ENCODE measurements at regions not wholly inside any gene's neighbourhood (a gene's known extent, or its start where the extent isn't known, plus 50 kb on each side); places are given as distances from the start of the nearest gene placed in this dataset.

- TF ChIP-seq, protein P1, sequence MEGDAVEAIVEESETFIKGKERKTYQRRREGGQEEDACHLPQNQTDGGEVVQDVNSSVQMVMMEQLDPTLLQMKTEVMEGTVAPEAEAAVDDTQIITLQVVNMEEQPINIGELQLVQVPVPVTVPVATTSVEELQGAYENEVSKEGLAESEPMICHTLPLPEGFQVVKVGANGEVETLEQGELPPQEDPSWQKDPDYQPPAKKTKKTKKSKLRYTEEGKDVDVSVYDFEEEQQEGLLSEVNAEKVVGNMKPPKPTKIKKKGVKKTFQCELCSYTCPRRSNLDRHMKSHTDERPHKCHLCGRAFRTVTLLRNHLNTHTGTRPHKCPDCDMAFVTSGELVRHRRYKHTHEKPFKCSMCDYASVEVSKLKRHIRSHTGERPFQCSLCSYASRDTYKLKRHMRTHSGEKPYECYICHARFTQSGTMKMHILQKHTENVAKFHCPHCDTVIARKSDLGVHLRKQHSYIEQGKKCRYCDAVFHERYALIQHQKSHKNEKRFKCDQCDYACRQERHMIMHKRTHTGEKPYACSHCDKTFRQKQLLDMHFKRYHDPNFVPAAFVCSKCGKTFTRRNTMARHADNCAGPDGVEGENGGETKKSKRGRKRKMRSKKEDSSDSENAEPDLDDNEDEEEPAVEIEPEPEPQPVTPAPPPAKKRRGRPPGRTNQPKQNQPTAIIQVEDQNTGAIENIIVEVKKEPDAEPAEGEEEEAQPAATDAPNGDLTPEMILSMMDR (IDR thresholded peaks at IDR 0.05; ENCODE audit: insufficient read depth, low read depth, low read length): no peak
- no peak overlapping the region for H3K4me3 ChIP-seq (ENCODE audit: low read depth, low read length)
These were observed 228.9 kb downstream of the ANKRD60 start for GRCh38 chr20:57999465-58000111.

DNA sequence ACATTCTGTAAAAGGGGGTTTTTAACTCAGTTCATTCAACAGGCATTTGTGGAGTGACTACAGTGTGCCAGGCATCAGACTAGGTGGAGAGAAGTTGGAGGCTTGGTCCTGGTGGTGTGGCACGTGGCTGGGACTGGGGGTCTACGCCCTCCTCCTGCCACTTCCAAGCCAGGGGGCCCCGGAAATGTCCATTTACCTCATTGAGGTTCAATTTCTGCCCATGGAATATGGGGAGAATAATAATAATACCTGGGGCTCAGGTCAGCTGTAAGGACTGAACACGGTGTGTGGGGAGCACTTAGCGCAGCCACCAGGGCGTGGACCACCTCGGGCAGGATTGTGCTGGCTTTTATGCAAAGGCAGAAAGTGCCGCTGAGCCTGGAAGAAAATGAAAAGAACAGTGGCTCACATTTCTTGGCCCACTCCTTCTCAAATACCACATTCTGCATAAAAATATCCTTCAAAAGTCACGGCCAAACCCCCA is 229.4 kb downstream of the ANKRD60 start:
- no peak overlapping the region for H3K4me3 ChIP-seq (ENCODE audit: low read depth, low read length)
- TF ChIP-seq, protein P1 (IDR thresholded peaks at IDR 0.05; ENCODE audit: insufficient read depth, low read depth, low read length): no peak

More at GRCh38 chr20:57999465-58000111, 228.9 kb downstream of the ANKRD60 start:
- no peak for DNase-seq (ENCODE audit: low read depth)

GRCh38 chr20:57998276-57998675 is 230.2 kb downstream of the ANKRD60 start:
- H3K4me3 ChIP-seq (ENCODE audit: low read depth, low read length): no peak overlapping the region
- no peak for DNase-seq (ENCODE audit: low read depth)
- TF ChIP-seq, protein P1 (IDR thresholded peaks at IDR 0.05; ENCODE audit: insufficient read depth, low read depth, low read length): no peak

More for the DNA sequence above, 229.4 kb downstream of the ANKRD60 start:
- DNase-seq (ENCODE audit: low read depth): no peak

GRCh38 chr20:57996936-57997890 is 231.2 kb downstream of the ANKRD60 start:
- TF ChIP-seq, protein P1 (IDR thresholded peaks at IDR 0.05; ENCODE audit: insufficient read depth, low read depth, low read length): no peak
- H3K4me3 ChIP-seq (ENCODE audit: low read depth, low read length): no peak overlapping the region
- DNase-seq (ENCODE audit: low read depth): no peak

DNA sequence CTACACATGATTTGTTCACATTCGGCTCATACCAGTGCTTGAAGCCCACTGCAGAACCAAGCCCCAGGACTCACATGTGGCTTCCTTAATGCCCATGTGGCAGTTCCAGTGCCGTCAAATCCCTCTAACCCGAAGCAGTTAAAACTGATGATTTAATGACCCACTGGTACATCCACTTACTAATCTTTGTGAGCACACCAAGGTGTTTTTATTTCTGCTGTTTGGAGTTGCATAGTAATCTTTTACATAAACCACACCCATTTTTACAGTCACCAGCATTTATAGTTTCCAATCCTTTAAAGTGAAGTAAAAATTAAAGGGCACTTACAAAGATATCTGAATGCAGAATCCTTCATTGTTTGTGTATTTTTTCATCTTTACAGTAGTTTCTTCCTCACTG is 232.0 kb downstream of the ANKRD60 start:
- DNase-seq (ENCODE audit: low read depth): no peak
- TF ChIP-seq, protein P1 (IDR thresholded peaks at IDR 0.05; ENCODE audit: insufficient read depth, low read depth, low read length): no peak
- H3K4me3 ChIP-seq (ENCODE audit: low read depth, low read length): no peak overlapping the region

- no peak overlapping the region for H3K4me3 ChIP-seq (ENCODE audit: low read depth, low read length)
- no peak for DNase-seq (ENCODE audit: low read depth)
- TF ChIP-seq, protein P1 (IDR thresholded peaks at IDR 0.05; ENCODE audit: insufficient read depth, low read depth, low read length): no peak
These were observed 233.0 kb downstream of the ANKRD60 start for GRCh38 chr20:57995381-57995977.
